ENCODE measurements at regions not wholly inside any gene's neighbourhood (a gene's known extent, or its start where the extent isn't known, plus 50 kb on each side); places are given as distances from the start of the nearest gene placed in this dataset.

- no peak for TF ChIP-seq TAF1 (IDR thresholded peaks at IDR 0.05; ENCODE audit: low read depth)
- TF ChIP-seq TCF12 (IDR thresholded peaks at IDR 0.05; ENCODE audit: low read depth): no peak
- TF ChIP-seq EP300 (IDR thresholded peaks at IDR 0.05; ENCODE audit: borderline replicate concordance): no peak
- TF ChIP-seq USF1 (IDR thresholded peaks at IDR 0.05): no peak
- TF ChIP-seq MAX (IDR thresholded peaks at IDR 0.05): no peak
- TF ChIP-seq NFIC (IDR thresholded peaks at IDR 0.05): no peak
- no peak for TF ChIP-seq EGR1 (IDR thresholded peaks at IDR 0.05)
- TF ChIP-seq CEBPB (IDR thresholded peaks at IDR 0.05): no peak
- peak; percentile 55 for TF ChIP-seq RAD21 (IDR thresholded peaks at IDR 0.05; ENCODE audit: low read depth)
- TF ChIP-seq TEAD4 (IDR thresholded peaks at IDR 0.05): no peak
- no peak for TF ChIP-seq ZBTB7A (IDR thresholded peaks at IDR 0.05; ENCODE audit: low read depth)
- no peak for TF ChIP-seq REST (IDR thresholded peaks at IDR 0.05; ENCODE audit: low read depth)
These were observed 69.5 kb upstream of the SULF2 start for GRCh38 chr20:47854687-47855212.

Data from Ishikawa (cell line).